Mesothelial cell of epicardium (in vitro differentiated cells): ENCODE measurements at regions not wholly inside any gene's neighbourhood (a gene's known extent, or its start where the extent isn't known, plus 50 kb on each side); places are given as distances from the start of the nearest gene placed in this dataset.

Source experiments
- DNase-seq, 2 experiments: peaks; one replicate each; pipeline ENCODE4 v3.0.0; 2021; ENCODE audit warnings: low spot score in 2 of 2; ENCODE audit not compliant: unreplicated experiment in 2 of 2
- H3K27ac Mint-ChIP-seq: 2 replicates; pipeline ENCODE4 v1.8.0; 2021; ENCODE audit warnings: mixed read lengths
- H3K27me3 Mint-ChIP-seq: 2 replicates; pipeline ENCODE4 v1.8.0; 2021; ENCODE audit warnings: low read depth, mixed read lengths
- H3K36me3 Mint-ChIP-seq: 2 replicates; pipeline ENCODE4 v1.8.0; 2021; ENCODE audit warnings: mixed read lengths
- H3K4me1 Mint-ChIP-seq: 2 replicates; pipeline ENCODE4 v1.8.0; 2021; ENCODE audit warnings: mixed read lengths
- H3K4me3 Mint-ChIP-seq: 2 replicates; pipeline ENCODE4 v1.8.0; 2021; ENCODE audit warnings: mild to moderate bottlenecking, moderate library complexity, mixed read lengths
- H3K9me3 Mint-ChIP-seq: 2 replicates; pipeline ENCODE4 v1.8.0; 2021; ENCODE audit warnings: mixed read lengths
- TF ChIP-seq, protein P1 (sequence below): fragments of 200-600 bp; sonication (generic); IDR thresholded peaks from one replicate; pipeline ENCODE4 v1.5.0; 2021; ENCODE audit warnings: antibody characterized with exemption; ENCODE audit not compliant: unreplicated experiment

DNA sequence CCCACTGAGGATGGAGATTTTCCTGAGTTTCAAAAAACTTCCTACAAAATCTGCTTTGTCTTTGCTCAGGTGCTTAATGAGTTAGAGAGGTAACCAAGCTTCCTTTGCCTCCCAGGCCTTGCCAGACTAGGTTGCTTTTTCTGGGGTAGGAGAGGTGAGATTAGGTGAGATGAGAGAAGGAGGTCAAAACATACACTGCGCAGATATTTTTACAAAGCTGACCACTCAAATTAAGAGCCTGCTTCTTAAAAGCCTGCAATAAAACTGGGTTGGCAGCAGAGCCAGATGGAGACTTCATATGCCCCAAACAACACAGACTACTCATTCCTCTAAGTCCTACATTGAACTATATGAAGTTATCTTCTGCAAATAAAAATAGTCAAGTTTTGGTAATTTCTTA lies 352.5 kb downstream of the NUF2 start:
- H3K27me3 Mint-ChIP-seq = no peaks in the 10 kb centered on the region
- TF ChIP-seq, protein P1, sequence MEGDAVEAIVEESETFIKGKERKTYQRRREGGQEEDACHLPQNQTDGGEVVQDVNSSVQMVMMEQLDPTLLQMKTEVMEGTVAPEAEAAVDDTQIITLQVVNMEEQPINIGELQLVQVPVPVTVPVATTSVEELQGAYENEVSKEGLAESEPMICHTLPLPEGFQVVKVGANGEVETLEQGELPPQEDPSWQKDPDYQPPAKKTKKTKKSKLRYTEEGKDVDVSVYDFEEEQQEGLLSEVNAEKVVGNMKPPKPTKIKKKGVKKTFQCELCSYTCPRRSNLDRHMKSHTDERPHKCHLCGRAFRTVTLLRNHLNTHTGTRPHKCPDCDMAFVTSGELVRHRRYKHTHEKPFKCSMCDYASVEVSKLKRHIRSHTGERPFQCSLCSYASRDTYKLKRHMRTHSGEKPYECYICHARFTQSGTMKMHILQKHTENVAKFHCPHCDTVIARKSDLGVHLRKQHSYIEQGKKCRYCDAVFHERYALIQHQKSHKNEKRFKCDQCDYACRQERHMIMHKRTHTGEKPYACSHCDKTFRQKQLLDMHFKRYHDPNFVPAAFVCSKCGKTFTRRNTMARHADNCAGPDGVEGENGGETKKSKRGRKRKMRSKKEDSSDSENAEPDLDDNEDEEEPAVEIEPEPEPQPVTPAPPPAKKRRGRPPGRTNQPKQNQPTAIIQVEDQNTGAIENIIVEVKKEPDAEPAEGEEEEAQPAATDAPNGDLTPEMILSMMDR = no peak
- no peaks in the 10 kb centered on the region for H3K36me3 Mint-ChIP-seq
- H3K9me3 Mint-ChIP-seq = no peaks in the 10 kb centered on the region
- H3K4me3 Mint-ChIP-seq = no peak overlapping the region
- DNase-seq = no peak
- peaks cover 46% of the 10 kb centered on the region for H3K4me1 Mint-ChIP-seq
- peak overlapping the region; percentile 90 for H3K27ac Mint-ChIP-seq

DNA sequence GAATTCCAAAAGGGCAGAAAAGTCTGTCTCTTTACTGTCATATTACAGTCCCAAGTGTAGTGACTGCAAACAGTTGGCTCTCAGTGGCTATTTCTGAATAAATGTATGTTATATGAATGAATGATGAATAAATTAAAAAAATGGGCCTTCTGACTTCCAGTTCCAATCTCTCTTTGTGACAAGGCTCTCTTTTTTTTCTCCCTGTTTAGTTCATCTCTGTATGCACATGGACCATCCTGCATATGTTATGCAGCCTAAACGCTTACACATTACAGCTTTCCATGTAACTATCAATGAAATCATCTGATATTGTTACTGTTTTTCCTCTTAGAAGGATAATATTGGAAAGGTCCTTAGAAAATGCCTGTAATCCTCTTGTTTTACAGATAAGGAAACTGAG lies 363.0 kb downstream of the NUF2 start:
- Mint-ChIP-seq H3K9me3 (peaks cover 42% of the 10 kb centered on the region), H3K4me1 (peaks cover 11% of the 10 kb centered on the region)

DNA sequence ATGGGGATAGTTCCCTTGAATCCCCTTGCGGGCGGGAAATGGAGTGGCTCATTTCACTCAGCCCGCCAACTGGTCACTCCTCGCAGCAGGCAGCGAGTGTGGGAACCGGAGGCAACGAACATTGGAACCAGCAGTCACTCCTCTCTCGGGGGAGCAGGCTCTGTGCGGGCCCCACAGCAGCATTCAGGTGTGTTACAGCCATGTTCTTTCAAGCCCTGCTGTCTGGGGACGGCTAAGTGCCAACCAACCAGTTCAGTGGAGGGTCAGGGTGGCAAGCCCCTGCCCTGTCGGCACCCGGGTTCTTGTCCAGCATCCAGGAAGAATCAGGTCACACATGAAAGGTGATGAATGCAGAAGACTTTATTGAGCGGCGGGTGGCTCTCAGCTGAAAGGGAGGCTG lies 370.5 kb downstream of the NUF2 start:
- H3K4me1 Mint-ChIP-seq = peaks cover 25% of the 10 kb centered on the region

More for the DNA sequence above, 363.0 kb downstream of the NUF2 start:
- Mint-ChIP-seq H3K36me3 (peaks cover 21% of the 10 kb centered on the region), H3K4me3 (no peak overlapping the region), H3K27me3 (no peaks in the 10 kb centered on the region), H3K27ac (no peak overlapping the region)
- TF ChIP-seq, protein P1 = no peak
- DNase-seq = no peak

DNA sequence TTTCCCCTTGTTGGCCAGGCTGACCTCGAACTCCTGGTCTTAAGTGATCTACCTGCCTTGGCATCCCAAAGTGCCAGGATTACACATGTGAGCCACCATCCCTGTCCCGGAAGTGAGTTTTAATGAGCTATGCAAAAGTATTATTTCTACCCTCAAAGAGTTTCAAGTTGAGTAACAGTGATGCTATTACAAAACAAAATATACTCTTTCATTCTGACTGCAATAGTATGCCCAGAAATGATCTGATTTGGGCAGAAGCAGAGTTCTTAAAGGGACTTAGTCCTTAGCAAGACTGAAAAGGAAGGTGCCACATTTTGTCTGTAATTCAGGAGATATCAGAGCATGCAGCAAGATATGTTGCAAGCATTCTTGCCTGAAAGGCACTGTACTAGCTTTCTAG lies 375.4 kb downstream of the NUF2 start:
- H3K4me1 Mint-ChIP-seq = peaks cover 17% of the 10 kb centered on the region
- peaks cover 5% of the 10 kb centered on the region for H3K9me3 Mint-ChIP-seq
- H3K27me3 Mint-ChIP-seq = no peaks in the 10 kb centered on the region
- TF ChIP-seq, protein P1 = no peak
- no peaks in the 10 kb centered on the region for H3K36me3 Mint-ChIP-seq
- H3K4me3 Mint-ChIP-seq = no peak overlapping the region
- no peak overlapping the region for H3K27ac Mint-ChIP-seq
- no peak for DNase-seq

More for the DNA sequence above, 370.5 kb downstream of the NUF2 start:
- Mint-ChIP-seq H3K4me3 (no peak overlapping the region), H3K27ac (no peak overlapping the region), H3K27me3 (no peaks in the 10 kb centered on the region), H3K9me3 (peaks cover 10% of the 10 kb centered on the region), H3K36me3 (no peaks in the 10 kb centered on the region)
- TF ChIP-seq, protein P1 = no peak
- no peak for DNase-seq

DNA sequence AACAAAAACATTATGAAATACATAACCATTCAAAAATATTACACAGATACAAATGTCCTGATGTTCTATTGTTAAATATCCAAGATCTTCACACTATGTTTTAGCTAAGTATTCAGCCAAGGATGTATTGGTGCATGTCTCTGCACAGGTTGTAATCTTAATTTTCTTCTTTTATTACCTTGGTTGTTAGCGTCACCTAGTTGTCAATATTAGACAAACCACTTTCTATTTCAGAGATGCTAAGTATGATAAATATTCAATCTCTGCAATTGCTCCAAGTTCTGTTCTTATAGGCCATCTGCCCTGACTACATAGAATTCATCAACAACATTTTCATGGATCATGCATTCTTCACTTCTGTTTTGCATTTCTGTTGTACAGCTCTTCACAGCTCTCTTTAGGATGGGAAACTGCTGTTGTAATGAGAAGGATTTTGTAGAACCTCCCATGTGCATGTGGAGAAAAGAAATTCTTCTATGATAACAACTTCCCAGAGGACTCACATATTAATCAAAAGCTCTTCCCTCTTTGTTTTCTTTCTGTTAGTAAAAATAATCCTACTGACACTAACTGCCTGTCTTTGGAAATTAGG lies 380.1 kb downstream of the NUF2 start:
- peaks cover 5% of the 10 kb centered on the region for H3K9me3 Mint-ChIP-seq
- peaks cover 17% of the 10 kb centered on the region for H3K4me1 Mint-ChIP-seq
- DNase-seq = no peak
- TF ChIP-seq, protein P1 = no peak
- H3K27ac Mint-ChIP-seq = no peak overlapping the region
- H3K36me3 Mint-ChIP-seq = no peaks in the 10 kb centered on the region
- H3K27me3 Mint-ChIP-seq = no peaks in the 10 kb centered on the region
- no peak overlapping the region for H3K4me3 Mint-ChIP-seq

DNA sequence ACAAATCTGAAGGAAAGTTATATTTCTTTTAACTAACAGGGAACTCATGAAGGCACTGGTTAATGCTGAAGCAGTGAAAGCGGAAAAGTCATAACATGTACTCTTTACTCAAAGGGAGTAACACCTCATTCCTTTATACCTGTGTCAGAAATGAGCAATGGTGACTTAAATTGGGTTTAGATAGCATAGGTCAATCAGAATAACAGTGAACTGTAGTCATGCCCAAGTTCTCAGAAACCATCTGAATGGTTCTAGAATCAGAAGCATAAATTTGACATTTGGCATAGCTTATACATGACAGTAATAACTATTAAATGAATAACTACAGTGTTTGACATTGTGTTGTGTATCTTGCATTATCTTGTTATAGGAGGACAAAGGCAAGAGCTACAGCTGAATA lies 382.0 kb downstream of the NUF2 start:
- DNase-seq = no peak
- Mint-ChIP-seq H3K9me3 (peaks cover 17% of the 10 kb centered on the region), H3K36me3 (no peaks in the 10 kb centered on the region), H3K4me3 (no peak overlapping the region), H3K27me3 (no peaks in the 10 kb centered on the region), H3K4me1 (peaks cover 17% of the 10 kb centered on the region), H3K27ac (no peak overlapping the region)
- TF ChIP-seq, protein P1 = no peak
